Gastrocnemius medialis (tissue), 4 donors: ENCODE measurements at regions not wholly inside any gene's neighbourhood (a gene's known extent, or its start where the extent isn't known, plus 50 kb on each side); places are given as distances from the start of the nearest gene placed in this dataset.

Source experiments
- ATAC-seq, 2 donors: fragments of 150-250 bp; one replicate each; pipeline ENCODE4 v1.9.1; 2016
- DNase-seq, 2 donors: peaks; one replicate each; pipeline ENCODE4 v3.0.0-alpha.2; 2019
- H3K27ac ChIP-seq, 4 donors: fragments of 200-600 bp; sonication (generic); 1 replicate in 1 of 4; 2 replicates in 3 of 4; pipeline ENCODE4 v1.5.1; 2016 to 2018; ENCODE audit warnings: mild to moderate bottlenecking in 2 of 4, moderate library complexity in 1 of 4
- H3K27me3 ChIP-seq, 3 donors: fragments of 200-600 bp; sonication (generic) in 2 of 3; 1 replicate in 1 of 3; 2 replicates in 2 of 3; pipeline versions ENCODE4 v1.5.1 to v1.6.0; 2016 to 2019; ENCODE audit warnings: mild to moderate bottlenecking in 1 of 3, moderate library complexity in 1 of 3
- H3K36me3 ChIP-seq, 2 donors: fragments of 200-600 bp; sonication (generic) in 1 of 2; one replicate each; pipeline ENCODE4 v1.5.1; 2017 to 2018
- H3K4me1 ChIP-seq, 2 donors: fragments of 200-600 bp; sonication (generic) in 1 of 2; one replicate each; pipeline ENCODE4 v1.5.1; 2016 to 2017; ENCODE audit warnings: mild to moderate bottlenecking in 2 of 2
- H3K4me3 ChIP-seq, 4 donors: fragments of 200-600 bp; sonication (generic) in 3 of 4; 1 replicate in 1 of 4; 2 replicates in 3 of 4; pipeline ENCODE4 v1.5.1; 2016 to 2019; ENCODE audit warnings: mild to moderate bottlenecking in 2 of 4
- H3K9me3 ChIP-seq, 3 donors: fragments of 200-600 bp; sonication (generic) in 2 of 3; 1 replicate in 1 of 3; 2 replicates in 2 of 3; pipeline ENCODE4 v1.5.1; 2016 to 2019
- CTCF ChIP-seq, 5 experiments: fragments of 450-650 bp in 3 of 5; fragments of 200-600 bp in 2 of 5; sonication (generic) in 2 of 5; IDR thresholded peaks in 4 of 5; conservative IDR thresholded peaks in 1 of 5; 1 replicate in 4 of 5; 2 replicates in 1 of 5; pipeline ENCODE4 v1.5.1; 2016 to 2019; ENCODE audit warnings: antibody characterized with exemption in 5 of 5, mild to moderate bottlenecking in 3 of 5, moderate library complexity in 3 of 5
- POLR2A ChIP-seq, 2 donors: fragments of 450-650 bp; IDR thresholded peaks; one replicate each; pipeline ENCODE4 v1.6.1; 2017; ENCODE audit warnings: antibody characterized with exemption in 2 of 2, mild to moderate bottlenecking in 2 of 2, moderate library complexity in 2 of 2
- in situ Hi-C, 4 donors: fragments of 200-750 bp; cut with MboI; loops; one replicate each; pipeline versions ENCODE4 v1.15.0 to v1.8.0; 2017; ENCODE audit warnings: low sequenced_read_pairs in 4 of 4
- intact Hi-C: fragments of 100-400 bp; cut with DNase I; formaldehyde crosslinking; loops from one replicate; pipeline ENCODE4 v1.15.1; 2023; ENCODE audit warnings: low total_unique reads

- ATAC-seq (no peak), DNase-seq (no peak)
- Histone ChIP-seq H3K4me1 (no peaks in the 10 kb centered on the region), H3K27ac (no peak overlapping the region), H3K4me3 (no peak overlapping the region), H3K27me3 (no peaks in the 10 kb centered on the region), H3K9me3 (peaks cover 0 to 8% (median 0%) of the 10 kb centered on the region in 3 donors), H3K36me3 (no peaks in the 10 kb centered on the region)
- TF ChIP-seq CTCF (IDR thresholded peaks at IDR 0.05 in 4 of 5, conservative IDR thresholded peaks at IDR 0.05 in 1 of 5), result no peak
- no peak for TF ChIP-seq POLR2A (IDR thresholded peaks at IDR 0.05)
- in situ Hi-C loops, result no loop called here
- intact Hi-C loops, result no loop called here
Measured at GRCh38 chr9:88692827-88693226, 157.8 kb downstream of the NXNL2 start.

DNA sequence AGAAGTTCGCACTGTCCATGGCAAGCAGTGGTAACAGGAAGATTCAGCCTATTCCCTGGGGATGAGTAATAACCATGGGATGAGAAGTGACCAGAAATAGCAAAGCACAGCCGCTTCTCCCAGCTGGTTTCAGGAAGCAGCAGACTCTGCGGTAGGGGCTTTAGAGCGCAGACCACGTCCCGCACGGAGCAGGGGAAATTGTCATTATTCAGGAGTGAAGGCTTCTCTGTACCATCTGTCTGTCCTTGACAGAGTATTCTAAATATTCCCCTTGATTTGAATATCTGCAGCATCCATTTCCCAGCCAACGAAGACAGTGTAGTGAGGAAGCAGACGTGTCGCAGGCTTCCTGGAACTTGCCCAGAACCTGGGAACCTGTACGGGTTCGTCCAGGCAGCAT lies 159.6 kb downstream of the NXNL2 start:
- Histone ChIP-seq H3K27ac (peak overlapping the region in 2 of 4 donors; percentile 14 to 36), H3K4me1 (no peaks in the 10 kb centered on the region), H3K9me3 (peaks cover 0 to 8% (median 0%) of the 10 kb centered on the region in 3 donors), H3K27me3 (no peaks in the 10 kb centered on the region), H3K4me3 (no peak overlapping the region), H3K36me3 (no peaks in the 10 kb centered on the region)
- DNase-seq, result no peak
- no peak for ATAC-seq
- intact Hi-C loops (no loop called here), in situ Hi-C loops (no loop called here)
- TF ChIP-seq CTCF (IDR thresholded peaks at IDR 0.05 in 4 of 5, conservative IDR thresholded peaks at IDR 0.05 in 1 of 5) (no peak), POLR2A (IDR thresholded peaks at IDR 0.05) (no peak)

DNA sequence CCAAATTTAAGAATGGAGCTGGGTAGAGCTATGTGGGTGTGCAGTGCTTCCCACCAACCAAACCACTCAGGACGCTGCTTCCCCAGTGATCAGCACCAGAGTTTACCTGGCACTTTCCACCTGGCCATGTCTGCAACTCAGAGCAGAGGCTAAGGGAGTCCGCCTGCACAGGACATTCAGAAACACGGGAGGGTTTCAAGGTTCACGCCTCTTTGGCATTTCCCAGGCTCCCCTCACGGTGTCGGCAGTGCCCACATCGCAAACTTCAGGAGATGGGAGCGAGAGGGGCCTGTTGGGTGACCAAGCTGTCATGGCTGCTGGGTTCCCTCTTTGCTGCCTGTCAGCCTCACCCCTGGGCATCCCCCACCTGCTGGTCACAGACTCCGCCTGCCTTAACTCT lies 161.5 kb downstream of the NXNL2 start:
- no peaks in the 10 kb centered on the region for H3K36me3 ChIP-seq
- TF ChIP-seq CTCF (IDR thresholded peaks at IDR 0.05 in 4 of 5, conservative IDR thresholded peaks at IDR 0.05 in 1 of 5), result no peak
- no peak for TF ChIP-seq POLR2A (IDR thresholded peaks at IDR 0.05)
- no peaks in the 10 kb centered on the region for H3K27me3 ChIP-seq
- H3K4me1 ChIP-seq, result no peaks in the 10 kb centered on the region
- H3K27ac ChIP-seq, result no peak overlapping the region
- ATAC-seq (no peak), DNase-seq (no peak)
- H3K4me3 ChIP-seq, result no peak overlapping the region
- peaks cover 0 to 8% (median 0%) of the 10 kb centered on the region in 3 donors for H3K9me3 ChIP-seq
- in situ Hi-C loops (no loop called here), intact Hi-C loops (no loop called here)

GRCh38 chr9:88697764-88698432 lies 162.9 kb downstream of the NXNL2 start:
- no peaks in the 10 kb centered on the region for H3K4me1 ChIP-seq
- no peak for DNase-seq
- in situ Hi-C loops, result no loop called here
- peaks cover 0 to 8% (median 0%) of the 10 kb centered on the region in 3 donors for H3K9me3 ChIP-seq
- H3K36me3 ChIP-seq, result no peaks in the 10 kb centered on the region
- H3K4me3 ChIP-seq, result no peak overlapping the region
- no peaks in the 10 kb centered on the region for H3K27me3 ChIP-seq
- no peak for TF ChIP-seq POLR2A (IDR thresholded peaks at IDR 0.05)
- TF ChIP-seq CTCF (IDR thresholded peaks at IDR 0.05 in 4 of 5, conservative IDR thresholded peaks at IDR 0.05 in 1 of 5), result no peak
- no peak overlapping the region for H3K27ac ChIP-seq
- intact Hi-C loops, result no loop called here
- ATAC-seq, result no peak

DNA sequence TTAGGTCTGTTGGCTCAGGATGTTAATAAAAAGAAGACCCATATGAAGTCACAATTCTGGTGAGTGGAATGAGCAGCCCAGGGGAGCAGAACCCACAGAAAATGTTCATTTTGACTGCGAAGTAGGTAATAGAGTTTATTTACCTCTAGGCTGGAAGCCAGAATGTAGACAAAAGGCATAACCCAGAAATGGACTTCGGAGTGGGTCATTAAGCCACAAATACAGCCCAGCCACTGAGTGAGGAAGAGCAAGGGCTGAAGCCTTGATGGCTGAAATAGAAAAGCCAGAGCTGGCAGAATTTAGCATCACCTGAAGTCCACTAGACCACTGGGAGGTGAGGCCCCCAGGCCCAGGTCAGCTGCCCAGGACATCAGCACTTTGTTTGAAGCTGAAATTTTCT lies 168.0 kb downstream of the NXNL2 start:
- no peaks in the 10 kb centered on the region for H3K4me1 ChIP-seq
- no peak for ATAC-seq
- H3K27ac ChIP-seq, result no peak overlapping the region
- in situ Hi-C loops (no loop called here), intact Hi-C loops (no loop called here)
- H3K36me3 ChIP-seq, result no peaks in the 10 kb centered on the region
- no peak overlapping the region for H3K4me3 ChIP-seq
- no peaks in the 10 kb centered on the region for H3K27me3 ChIP-seq
- H3K9me3 ChIP-seq, result no peaks in the 10 kb centered on the region
- no peak for DNase-seq
- TF ChIP-seq POLR2A (IDR thresholded peaks at IDR 0.05) (no peak), CTCF (IDR thresholded peaks at IDR 0.05 in 4 of 5, conservative IDR thresholded peaks at IDR 0.05 in 1 of 5) (no peak)
